Cardiac septum (tissue), 1 donor: ENCODE measurements at regions not wholly inside any gene's neighbourhood (a gene's known extent, or its start where the extent isn't known, plus 50 kb on each side); places are given as distances from the start of the nearest gene placed in this dataset.

ENCODE experiments used
- DNase-seq: peaks from one replicate; pipeline ENCODE4 v3.0.0-alpha.2; 2020; ENCODE audit warnings: low spot score
- intact Hi-C: fragments of 100-400 bp; cut with DNase I; formaldehyde crosslinking; loops from one replicate; pipeline ENCODE4 v1.14.0; 2022
- donor health status: DM: no; HTN: no; CAD: no.

DNA sequence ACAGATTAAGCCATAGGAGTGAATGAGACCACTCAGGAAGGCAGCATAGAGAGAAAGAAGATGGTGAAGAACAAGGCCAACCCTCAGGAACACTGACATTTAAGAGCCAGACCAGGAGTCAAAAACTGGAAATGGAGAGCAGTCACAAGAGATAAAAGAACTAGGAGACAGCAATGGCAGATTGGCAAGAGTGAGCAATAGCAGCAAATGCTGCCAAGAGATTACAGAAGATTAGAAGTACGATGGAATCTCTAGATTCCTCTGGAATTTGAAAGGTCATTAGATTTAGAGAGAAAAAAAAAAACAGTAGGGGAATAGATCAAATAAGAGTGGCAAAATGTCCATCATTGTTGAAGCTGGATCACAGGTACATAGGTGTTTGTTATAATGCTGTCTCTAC is 73.4 kb upstream of the SLC44A1 start:
- intact Hi-C loops: loop anchor here (10.0 kb wide), 1 partner anchor 144 kb away; no protein-coding TSS in a partner anchor

DNA sequence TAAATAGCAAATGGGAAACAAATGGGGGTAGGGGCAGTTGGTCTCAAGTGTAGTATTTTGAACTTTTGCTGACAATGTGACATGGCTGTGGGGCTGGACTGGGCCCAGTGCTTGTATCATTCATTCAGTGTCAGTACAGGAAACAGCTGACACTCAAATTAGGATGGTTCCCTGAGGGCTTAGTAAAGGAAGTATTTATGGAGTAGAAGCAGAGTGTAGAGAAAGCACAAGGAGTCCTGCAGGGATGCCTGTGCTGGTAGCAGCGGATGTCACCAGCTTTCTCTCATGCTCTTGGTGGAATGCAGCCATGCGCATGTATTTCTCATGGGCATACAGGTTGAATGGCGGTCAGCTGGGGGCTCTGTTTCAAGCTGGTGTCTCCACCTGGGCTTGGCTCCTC is 72.9 kb upstream of the SLC44A1 start:
- intact Hi-C loops: loop anchor here (10.0 kb wide), 1 partner anchor 143 kb away; no protein-coding TSS in a partner anchor
- DNase-seq: no peak

More for the DNA sequence above, 73.4 kb upstream of the SLC44A1 start:
- no peak for DNase-seq

- intact Hi-C loops: loop anchor here (10.0 kb wide), 1 partner anchor 142 kb away; no protein-coding TSS in a partner anchor
Observed at GRCh38 chr9:105172436-105172835, 72.0 kb upstream of the SLC44A1 start.

GRCh38 chr9:105173306-105173705 is 71.1 kb upstream of the SLC44A1 start:
- DNase-seq: no peak
- intact Hi-C loops: loop anchor here (10.0 kb wide), 1 partner anchor 141 kb away; no protein-coding TSS in a partner anchor

More at GRCh38 chr9:105172436-105172835, 72.0 kb upstream of the SLC44A1 start:
- no peak for DNase-seq

- intact Hi-C loops: loop anchor here (10.0 kb wide), 1 partner anchor 141 kb away; no protein-coding TSS in a partner anchor
- DNase-seq: no peak
Observed at GRCh38 chr9:105173826-105174225, 70.6 kb upstream of the SLC44A1 start.

DNA sequence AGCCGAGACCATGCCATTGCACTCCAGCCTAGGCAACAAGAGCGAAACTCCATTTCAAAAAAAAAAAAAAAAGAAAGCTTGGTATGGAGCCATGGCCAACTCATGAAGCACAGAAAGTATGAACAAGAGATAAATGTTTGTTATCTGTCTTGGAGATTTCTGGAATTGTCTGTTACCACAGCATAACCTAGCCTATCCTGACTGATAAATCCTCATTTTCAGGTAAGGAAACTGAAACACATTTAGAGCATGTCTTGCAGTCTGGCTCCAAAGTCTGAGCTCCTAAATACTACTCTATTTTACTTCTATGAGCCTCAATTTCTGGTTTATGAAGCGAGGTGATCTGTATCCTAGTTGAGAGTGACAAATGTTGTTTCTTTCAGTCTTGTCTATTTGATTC is 68.3 kb upstream of the SLC44A1 start:
- no peak for DNase-seq
- intact Hi-C loops: loop anchor here (10.0 kb wide), 1 partner anchor 139 kb away; no protein-coding TSS in a partner anchor

DNA sequence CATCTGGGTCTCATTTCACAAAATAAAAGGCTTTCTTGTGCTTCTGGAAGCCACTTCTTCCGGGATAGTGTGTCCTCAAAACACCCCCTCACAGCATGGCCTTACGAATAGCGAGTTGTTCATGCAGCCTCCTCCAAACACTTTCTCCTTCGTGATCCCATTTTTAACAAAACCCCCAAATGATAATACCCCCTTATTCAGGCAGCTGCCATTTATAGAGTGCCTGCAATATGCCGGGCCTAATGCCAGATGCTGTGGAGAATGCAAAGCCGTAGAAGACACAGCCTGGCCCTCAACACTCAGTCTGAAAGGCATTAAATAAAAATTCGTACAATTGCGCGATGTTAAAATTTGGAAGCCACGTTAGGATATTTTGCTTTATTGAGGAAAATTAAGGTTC is 66.4 kb upstream of the SLC44A1 start:
- no peak for DNase-seq

DNA sequence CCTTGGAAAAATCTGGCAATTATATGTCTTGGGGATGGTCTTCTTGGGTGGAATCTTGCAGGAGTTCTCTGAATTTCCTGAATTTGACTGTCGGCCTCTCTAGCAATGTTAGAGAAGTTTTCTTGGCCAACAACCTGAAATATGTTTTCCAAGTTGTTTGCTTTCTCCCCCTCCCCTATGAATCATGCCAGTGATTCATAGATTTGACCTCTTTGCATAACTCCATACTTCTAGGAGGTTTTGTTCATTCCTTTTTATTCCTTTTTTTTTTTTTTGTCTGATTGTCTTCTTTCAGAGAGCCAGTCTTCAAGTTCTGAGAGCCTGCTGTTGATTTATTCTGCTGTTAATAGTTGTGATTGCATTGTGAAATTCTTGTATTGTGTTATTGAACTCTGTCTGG is 56.7 kb upstream of the SLC44A1 start:
- intact Hi-C loops: no loop called here
- no peak for DNase-seq

More for the DNA sequence above, 66.4 kb upstream of the SLC44A1 start:
- intact Hi-C loops: loop anchor here (10.0 kb wide), 1 partner anchor 137 kb away; no protein-coding TSS in a partner anchor

- intact Hi-C loops: no loop called here
- no peak for DNase-seq
Observed at GRCh38 chr9:105188746-105189145, 55.7 kb upstream of the SLC44A1 start.

- intact Hi-C loops: no loop called here
- no peak for DNase-seq
Observed at GRCh38 chr9:105191508-105192121, 52.8 kb upstream of the SLC44A1 start.

GRCh38 chr9:105193560-105193959 is 50.9 kb upstream of the SLC44A1 start:
- no peak for DNase-seq
- intact Hi-C loops: no loop called here

DNA sequence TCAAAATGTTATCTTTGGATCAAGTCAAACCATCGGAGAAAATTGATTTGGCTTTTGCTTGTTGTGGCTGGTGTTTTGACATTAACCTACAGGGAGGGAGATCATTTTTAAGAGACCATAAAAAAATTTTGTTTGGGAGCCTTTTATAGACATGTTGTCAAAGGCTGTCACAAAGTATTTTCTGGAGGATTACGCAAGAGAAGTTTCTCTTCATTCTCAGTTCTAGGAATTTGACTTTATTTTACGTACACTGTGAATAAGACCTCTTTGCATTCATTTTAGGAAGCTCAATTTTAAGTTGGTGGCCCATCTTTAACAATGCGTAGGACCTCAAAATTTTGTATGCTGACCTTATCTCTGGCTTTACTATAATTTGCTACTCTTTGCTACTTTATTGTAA is 50.2 kb upstream of the SLC44A1 start:
- intact Hi-C loops: no loop called here
- DNase-seq: no peak
